ENCODE measurements at regions not wholly inside any gene's neighbourhood (a gene's known extent, or its start where the extent isn't known, plus 50 kb on each side); places are given as distances from the start of the nearest gene placed in this dataset.

GRCh38 chr3:22728406-22728805, 474.7 kb upstream of the UBE2E2 start:
- TF ChIP-seq CTCF (IDR thresholded peaks at IDR 0.05; ENCODE audit: borderline replicate concordance, extremely low read depth, low read length, poor library complexity, severe bottlenecking) (no peak), EZH2 (IDR thresholded peaks at IDR 0.05; ENCODE audit: borderline replicate concordance, low read depth, low read length, severe bottlenecking) (no peak)
- H3K4me2 ChIP-seq (ENCODE audit: insufficient read depth, low read length), result no peak overlapping the region
- no peaks in the 10 kb centered on the region for H3K36me3 ChIP-seq (ENCODE audit: insufficient read depth, low read length)
- H3K27ac ChIP-seq (ENCODE audit: low read length), result no peak overlapping the region
- DNase-seq (no peak), ATAC-seq (ENCODE audit: insufficient read depth, low read depth) (no peak)
- H3K9ac ChIP-seq (ENCODE audit: low read depth, low read length), result no peak overlapping the region
- no peaks in the 10 kb centered on the region for H3K27me3 ChIP-seq (ENCODE audit: insufficient read depth, low read length, poor library complexity)
- no peaks in the 10 kb centered on the region for H3K4me1 ChIP-seq (ENCODE audit: insufficient read depth, low read length)
- H3K79me2 ChIP-seq (ENCODE audit: insufficient read depth, low read length), result no peaks in the 10 kb centered on the region
- no peak overlapping the region for H3K4me3 ChIP-seq (ENCODE audit: low read depth in 1 of 2, low read length in 2 of 2)
- no peak overlapping the region for H2AFZ ChIP-seq (ENCODE audit: low read depth, low read length)
- no peaks in the 10 kb centered on the region for H4K20me1 ChIP-seq (ENCODE audit: insufficient read depth, low read length)
- H3K9me3 ChIP-seq (ENCODE audit: insufficient read depth, low read length, severe bottlenecking), result no peaks in the 10 kb centered on the region

GRCh38 chr3:22729212-22729611, 473.9 kb upstream of the UBE2E2 start:
- no peak overlapping the region for H3K9ac ChIP-seq (ENCODE audit: low read depth, low read length)

GRCh38 chr3:22729981-22730380, 473.1 kb upstream of the UBE2E2 start:
- Histone ChIP-seq H3K27me3 (ENCODE audit: insufficient read depth, low read length, poor library complexity) (no peaks in the 10 kb centered on the region), H3K4me3 (ENCODE audit: low read depth in 1 of 2, low read length in 2 of 2) (no peak overlapping the region), H3K36me3 (ENCODE audit: insufficient read depth, low read length) (no peaks in the 10 kb centered on the region), H2AFZ (ENCODE audit: low read depth, low read length) (no peak overlapping the region), H3K4me2 (ENCODE audit: insufficient read depth, low read length) (no peak overlapping the region), H3K4me1 (ENCODE audit: insufficient read depth, low read length) (no peaks in the 10 kb centered on the region), H3K79me2 (ENCODE audit: insufficient read depth, low read length) (no peaks in the 10 kb centered on the region), H4K20me1 (ENCODE audit: insufficient read depth, low read length) (no peaks in the 10 kb centered on the region), H3K9me3 (ENCODE audit: insufficient read depth, low read length, severe bottlenecking) (no peaks in the 10 kb centered on the region), H3K27ac (ENCODE audit: low read length) (no peak overlapping the region), H3K9ac (ENCODE audit: low read depth, low read length) (no peak overlapping the region)
- DNase-seq, result no peak
- ATAC-seq (ENCODE audit: insufficient read depth, low read depth), result no peak
- no peak for TF ChIP-seq EZH2 (IDR thresholded peaks at IDR 0.05; ENCODE audit: borderline replicate concordance, low read depth, low read length, severe bottlenecking)

More at GRCh38 chr3:22729212-22729611, 473.9 kb upstream of the UBE2E2 start:
- H3K4me2 ChIP-seq (ENCODE audit: insufficient read depth, low read length), result no peak overlapping the region
- H3K27ac ChIP-seq (ENCODE audit: low read length), result no peak overlapping the region
- no peak overlapping the region for H2AFZ ChIP-seq (ENCODE audit: low read depth, low read length)
- no peaks in the 10 kb centered on the region for H3K4me1 ChIP-seq (ENCODE audit: insufficient read depth, low read length)
- DNase-seq (no peak), ATAC-seq (ENCODE audit: insufficient read depth, low read depth) (no peak)
- H4K20me1 ChIP-seq (ENCODE audit: insufficient read depth, low read length), result no peaks in the 10 kb centered on the region
- H3K9me3 ChIP-seq (ENCODE audit: insufficient read depth, low read length, severe bottlenecking), result no peaks in the 10 kb centered on the region
- no peaks in the 10 kb centered on the region for H3K36me3 ChIP-seq (ENCODE audit: insufficient read depth, low read length)
- H3K4me3 ChIP-seq (ENCODE audit: low read depth in 1 of 2, low read length in 2 of 2), result no peak overlapping the region
- TF ChIP-seq CTCF (IDR thresholded peaks at IDR 0.05; ENCODE audit: borderline replicate concordance, extremely low read depth, low read length, poor library complexity, severe bottlenecking), result no peak
- no peak for TF ChIP-seq EZH2 (IDR thresholded peaks at IDR 0.05; ENCODE audit: borderline replicate concordance, low read depth, low read length, severe bottlenecking)
- no peaks in the 10 kb centered on the region for H3K27me3 ChIP-seq (ENCODE audit: insufficient read depth, low read length, poor library complexity)
- no peaks in the 10 kb centered on the region for H3K79me2 ChIP-seq (ENCODE audit: insufficient read depth, low read length)

GRCh38 chr3:22730701-22731100, 472.4 kb upstream of the UBE2E2 start:
- no peak overlapping the region for H2AFZ ChIP-seq (ENCODE audit: low read depth, low read length)
- H3K9ac ChIP-seq (ENCODE audit: low read depth, low read length), result no peak overlapping the region
- H3K36me3 ChIP-seq (ENCODE audit: insufficient read depth, low read length), result no peaks in the 10 kb centered on the region
- no peak overlapping the region for H3K4me2 ChIP-seq (ENCODE audit: insufficient read depth, low read length)
- no peaks in the 10 kb centered on the region for H3K79me2 ChIP-seq (ENCODE audit: insufficient read depth, low read length)
- ATAC-seq (ENCODE audit: insufficient read depth, low read depth) (no peak), DNase-seq (no peak)
- TF ChIP-seq EZH2 (IDR thresholded peaks at IDR 0.05; ENCODE audit: borderline replicate concordance, low read depth, low read length, severe bottlenecking), result no peak
- TF ChIP-seq CTCF (IDR thresholded peaks at IDR 0.05; ENCODE audit: borderline replicate concordance, extremely low read depth, low read length, poor library complexity, severe bottlenecking), result no peak
- H3K27ac ChIP-seq (ENCODE audit: low read length), result no peak overlapping the region
- no peak overlapping the region for H3K4me3 ChIP-seq (ENCODE audit: low read depth in 1 of 2, low read length in 2 of 2)
- no peaks in the 10 kb centered on the region for H3K4me1 ChIP-seq (ENCODE audit: insufficient read depth, low read length)
- H3K27me3 ChIP-seq (ENCODE audit: insufficient read depth, low read length, poor library complexity), result no peaks in the 10 kb centered on the region
- no peaks in the 10 kb centered on the region for H3K9me3 ChIP-seq (ENCODE audit: insufficient read depth, low read length, severe bottlenecking)
- H4K20me1 ChIP-seq (ENCODE audit: insufficient read depth, low read length), result no peaks in the 10 kb centered on the region

Measured in DND-41 (cell line).